ENCODE measurements at regions not wholly inside any gene's neighbourhood (a gene's known extent, or its start where the extent isn't known, plus 50 kb on each side); places are given as distances from the start of the nearest gene placed in this dataset.

DNA sequence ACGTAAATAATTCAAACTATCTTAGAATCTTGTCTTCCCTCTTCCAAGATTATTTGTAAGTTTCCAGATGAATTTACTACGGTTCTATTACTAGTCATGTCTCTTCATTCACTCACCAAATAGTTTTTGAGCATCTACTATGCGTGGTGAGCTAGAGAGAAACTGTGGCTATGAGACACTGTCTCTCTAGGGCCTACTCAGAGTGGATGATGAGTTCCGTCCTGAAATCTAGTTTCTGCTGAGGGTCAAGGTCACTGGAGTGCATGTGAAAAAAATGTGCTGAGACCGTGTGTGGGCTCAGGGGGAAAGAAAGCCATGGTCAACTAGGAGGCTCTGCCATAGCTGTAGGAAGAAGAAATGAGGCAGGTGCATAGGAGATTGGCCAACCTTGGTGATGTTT lies 320.2 kb upstream of the GATB start:
- no peak for ATAC-seq (ENCODE audit: low FRiP score in 2 of 2)
- Histone ChIP-seq H3K9me3 (no peaks in the 10 kb centered on the region), H3K4me1 (no peaks in the 10 kb centered on the region), H3K27ac (no peak overlapping the region), H3K27me3 (no peaks in the 10 kb centered on the region), H3K36me3 (no peaks in the 10 kb centered on the region), H3K4me3 (no peak overlapping the region)
- WGBS, 2 donors: 76 to 87% methylated on average over 5 of the region's 5 CpGs
- TF ChIP-seq POLR2AphosphoS5 (IDR thresholded peaks at IDR 0.05) (no peak), CTCF (IDR thresholded peaks at IDR 0.05) (no peak), EP300 (IDR thresholded peaks at IDR 0.05) (no peak), POLR2A (IDR thresholded peaks at IDR 0.05) (no peak)
- no peak for DNase-seq

DNA sequence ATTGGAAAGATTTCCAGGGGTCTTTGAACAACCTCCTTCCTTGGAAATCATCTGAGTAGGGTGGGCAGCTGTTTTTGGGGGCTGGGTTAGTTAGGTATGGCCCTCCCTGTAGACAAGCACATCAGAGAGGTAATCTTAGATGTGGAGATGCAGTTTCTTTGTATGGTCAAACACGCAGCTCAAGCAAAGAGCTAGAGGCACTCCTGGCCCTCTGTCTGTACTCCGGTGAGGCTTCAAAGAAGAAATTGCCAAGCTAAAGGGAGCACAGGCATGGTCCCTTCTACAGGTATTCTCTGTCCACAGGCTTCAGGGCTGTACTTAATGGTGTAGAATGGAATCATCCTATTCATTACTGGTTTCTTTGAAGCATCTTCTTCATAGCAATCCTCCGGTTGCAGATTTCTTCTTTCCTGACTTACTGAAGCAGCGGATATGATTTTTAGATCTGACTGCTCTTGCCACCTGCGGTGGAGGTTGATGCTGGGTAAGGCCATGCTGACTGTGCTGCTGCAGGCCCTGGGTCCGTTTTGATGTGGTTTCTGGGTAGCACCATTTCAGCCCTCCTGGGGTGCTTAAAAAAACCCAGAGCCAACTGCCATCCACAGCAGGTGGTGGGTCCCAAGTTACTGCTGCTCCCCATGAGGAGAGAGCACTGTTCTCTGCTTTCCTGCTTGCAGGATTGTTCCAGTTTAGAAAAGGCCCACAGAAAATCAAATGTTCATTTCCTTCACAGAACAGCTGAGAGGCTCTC lies 318.9 kb upstream of the GATB start:
- no peaks in the 10 kb centered on the region for H3K27me3 ChIP-seq
- WGBS, 2 donors: 79 to 94% methylated on average over 6 of the region's 6 CpGs
- H3K9me3 ChIP-seq: no peaks in the 10 kb centered on the region
- ATAC-seq (ENCODE audit: low FRiP score in 2 of 2) (peak in 1 of 2 donors; percentile 51), DNase-seq (no peak)
- TF ChIP-seq CTCF (IDR thresholded peaks at IDR 0.05) (no peak), POLR2AphosphoS5 (IDR thresholded peaks at IDR 0.05) (no peak), EP300 (IDR thresholded peaks at IDR 0.05) (no peak), POLR2A (IDR thresholded peaks at IDR 0.05) (no peak)
- no peak overlapping the region for H3K27ac ChIP-seq
- H3K4me1 ChIP-seq: no peaks in the 10 kb centered on the region
- no peak overlapping the region for H3K4me3 ChIP-seq
- H3K36me3 ChIP-seq: no peaks in the 10 kb centered on the region

DNA sequence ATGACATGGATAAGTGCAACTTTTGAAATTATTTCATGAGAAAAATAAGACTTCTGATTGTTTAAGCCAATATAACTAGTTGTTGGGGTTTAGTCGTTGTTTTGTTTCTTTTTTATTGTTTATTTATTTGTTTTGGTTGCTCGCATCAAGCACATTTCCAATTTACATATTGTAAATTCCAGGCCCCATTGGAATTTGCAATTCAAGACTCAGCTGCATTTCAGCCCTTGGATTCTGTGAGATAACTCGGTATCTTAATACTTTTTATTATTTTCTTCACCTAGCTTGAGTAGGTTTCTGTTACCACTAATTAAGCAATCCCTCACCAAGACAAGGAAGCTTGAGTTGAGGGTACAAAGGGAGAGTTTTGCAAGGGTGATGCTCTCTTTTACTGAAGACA lies 318.3 kb upstream of the GATB start:
- peaks cover 0 to 3% (median 1%) of the 10 kb centered on the region in 4 donors for H3K4me1 ChIP-seq
- WGBS, 2 donors: 92% methylated on average over 3 of the region's 3 CpGs

GRCh38 chr4:152077582-152077981 lies 316.8 kb upstream of the GATB start:
- DNase-seq: no peak

More for the DNA sequence above, 318.3 kb upstream of the GATB start:
- Histone ChIP-seq H3K9me3 (no peaks in the 10 kb centered on the region), H3K4me3 (no peak overlapping the region), H3K36me3 (no peaks in the 10 kb centered on the region), H3K27ac (no peak overlapping the region), H3K27me3 (no peaks in the 10 kb centered on the region)
- DNase-seq: no peak
- no peak for TF ChIP-seq CTCF (IDR thresholded peaks at IDR 0.05)
- no peak for TF ChIP-seq POLR2A (IDR thresholded peaks at IDR 0.05)
- no peak for TF ChIP-seq EP300 (IDR thresholded peaks at IDR 0.05)
- no peak for TF ChIP-seq POLR2AphosphoS5 (IDR thresholded peaks at IDR 0.05)
- no peak for ATAC-seq (ENCODE audit: low FRiP score in 2 of 2)

More at GRCh38 chr4:152077582-152077981, 316.8 kb upstream of the GATB start:
- no peak overlapping the region for H3K4me3 ChIP-seq
- TF ChIP-seq POLR2AphosphoS5 (IDR thresholded peaks at IDR 0.05) (no peak), CTCF (IDR thresholded peaks at IDR 0.05) (no peak), POLR2A (IDR thresholded peaks at IDR 0.05) (no peak), EP300 (IDR thresholded peaks at IDR 0.05) (no peak)
- no peaks in the 10 kb centered on the region for H3K27me3 ChIP-seq
- H3K4me1 ChIP-seq: peaks cover 0 to 10% (median 2%) of the 10 kb centered on the region in 4 donors
- no peaks in the 10 kb centered on the region for H3K9me3 ChIP-seq
- no peak overlapping the region for H3K27ac ChIP-seq
- H3K36me3 ChIP-seq: no peaks in the 10 kb centered on the region
- ATAC-seq (ENCODE audit: low FRiP score in 2 of 2): no peak
- WGBS, 2 donors: 91 to 92% methylated on average over 2 of the region's 2 CpGs

Measured in upper lobe of left lung (tissue), 6 donors.